ENCODE measurements at regions not wholly inside any gene's neighbourhood (a gene's known extent, or its start where the extent isn't known, plus 50 kb on each side); places are given as distances from the start of the nearest gene placed in this dataset.

DNA sequence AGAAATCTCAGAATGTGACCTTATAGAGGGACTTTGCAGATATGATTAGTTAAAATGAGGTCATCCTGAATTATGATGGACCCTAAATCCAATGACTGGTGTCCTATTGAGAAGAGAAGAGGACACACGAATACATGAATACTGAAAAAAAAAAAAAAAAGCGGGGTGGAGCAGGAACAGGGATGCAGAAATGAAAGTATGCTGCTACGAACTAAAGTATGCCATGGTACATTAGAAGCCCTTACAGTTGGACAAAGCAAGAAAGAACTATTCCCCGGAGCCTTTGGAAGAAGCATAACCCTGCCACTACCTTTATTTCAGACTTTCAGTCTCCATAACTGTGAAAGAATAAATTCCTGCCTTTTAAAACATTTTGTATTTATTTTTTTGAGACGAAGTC is 557.9 kb upstream of the NCAM2 start:
- Mint-ChIP-seq H3K36me3 (ENCODE audit: insufficient read depth, unreplicated experiment) (no peaks in the 10 kb centered on the region), H3K27me3 (ENCODE audit: insufficient read depth, unreplicated experiment) (no peaks in the 10 kb centered on the region), H3K27ac (ENCODE audit: low read depth, unreplicated experiment) (no peak overlapping the region), H3K4me3 (ENCODE audit: unreplicated experiment) (peak overlapping the region; percentile 49), H3K9me3 (ENCODE audit: unreplicated experiment) (no peaks in the 10 kb centered on the region), H3K4me1 (ENCODE audit: insufficient read depth, unreplicated experiment) (peaks cover 4% of the 10 kb centered on the region)
- no TSS peak for BruUV-seq (replicated peaks)
- no peak for DNase-seq (ENCODE audit: unreplicated experiment)
- intact Hi-C loops (cut with micrococcal nuclease): no loop called here
- ChIA-PET POLR2A (no interaction called here), CTCF (interaction anchor here (0.9 kb wide), 1 partner anchor 932 kb away, joined by 3 read pairs; no protein-coding TSS in a partner anchor)
- TF ChIP-seq, protein P1, sequence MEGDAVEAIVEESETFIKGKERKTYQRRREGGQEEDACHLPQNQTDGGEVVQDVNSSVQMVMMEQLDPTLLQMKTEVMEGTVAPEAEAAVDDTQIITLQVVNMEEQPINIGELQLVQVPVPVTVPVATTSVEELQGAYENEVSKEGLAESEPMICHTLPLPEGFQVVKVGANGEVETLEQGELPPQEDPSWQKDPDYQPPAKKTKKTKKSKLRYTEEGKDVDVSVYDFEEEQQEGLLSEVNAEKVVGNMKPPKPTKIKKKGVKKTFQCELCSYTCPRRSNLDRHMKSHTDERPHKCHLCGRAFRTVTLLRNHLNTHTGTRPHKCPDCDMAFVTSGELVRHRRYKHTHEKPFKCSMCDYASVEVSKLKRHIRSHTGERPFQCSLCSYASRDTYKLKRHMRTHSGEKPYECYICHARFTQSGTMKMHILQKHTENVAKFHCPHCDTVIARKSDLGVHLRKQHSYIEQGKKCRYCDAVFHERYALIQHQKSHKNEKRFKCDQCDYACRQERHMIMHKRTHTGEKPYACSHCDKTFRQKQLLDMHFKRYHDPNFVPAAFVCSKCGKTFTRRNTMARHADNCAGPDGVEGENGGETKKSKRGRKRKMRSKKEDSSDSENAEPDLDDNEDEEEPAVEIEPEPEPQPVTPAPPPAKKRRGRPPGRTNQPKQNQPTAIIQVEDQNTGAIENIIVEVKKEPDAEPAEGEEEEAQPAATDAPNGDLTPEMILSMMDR (IDR thresholded peaks at IDR 0.05; ENCODE audit: unreplicated experiment): no peak

DNA sequence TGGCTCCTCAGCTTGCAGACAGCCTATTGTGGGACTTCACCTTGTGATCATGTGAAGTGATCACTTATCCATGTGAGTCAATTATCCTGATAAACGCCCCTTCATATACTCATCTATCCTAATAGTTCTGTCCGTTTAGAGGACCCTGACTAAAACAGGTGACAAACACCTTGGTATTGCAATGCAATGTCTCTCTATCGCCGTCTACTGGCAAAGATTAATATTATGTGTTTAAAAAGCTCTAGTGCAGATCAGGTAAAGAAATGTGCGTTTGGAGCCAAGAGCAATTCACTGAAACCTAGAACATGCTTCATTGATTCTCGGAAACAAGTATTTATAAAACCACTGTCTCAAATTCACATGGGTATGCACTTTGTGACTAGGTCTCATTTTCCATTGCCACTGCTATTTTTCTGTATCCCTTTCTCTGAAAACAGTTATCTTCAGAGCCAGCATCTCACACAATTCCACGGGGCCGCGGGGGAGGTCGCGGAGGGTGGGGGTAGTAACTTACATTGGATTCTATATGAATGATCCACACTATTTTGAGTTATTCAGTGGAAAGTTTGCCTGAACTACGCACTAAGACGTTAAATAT is 554.6 kb upstream of the NCAM2 start:
- TF ChIP-seq, protein P1 (IDR thresholded peaks at IDR 0.05; ENCODE audit: unreplicated experiment): peak; percentile 61
- DNase-seq (ENCODE audit: unreplicated experiment): peak; percentile 44
- BruUV-seq (replicated peaks): no TSS peak
- H3K36me3 Mint-ChIP-seq (ENCODE audit: insufficient read depth, unreplicated experiment): no peaks in the 10 kb centered on the region
- no peak overlapping the region for H3K4me3 Mint-ChIP-seq (ENCODE audit: unreplicated experiment)
- H3K4me1 Mint-ChIP-seq (ENCODE audit: insufficient read depth, unreplicated experiment): peaks cover 9% of the 10 kb centered on the region
- ChIA-PET POLR2A (no interaction called here), CTCF (interaction anchor here (0.6 to 3.0 kb wide), 15 partner anchors 9 to 1038 kb away, joined by 3 to 15 read pairs (median 3); no protein-coding TSS in a partner anchor)
- no peaks in the 10 kb centered on the region for H3K27me3 Mint-ChIP-seq (ENCODE audit: insufficient read depth, unreplicated experiment)
- intact Hi-C loops (cut with micrococcal nuclease): no loop called here
- H3K27ac Mint-ChIP-seq (ENCODE audit: low read depth, unreplicated experiment): no peak overlapping the region
- no peaks in the 10 kb centered on the region for H3K9me3 Mint-ChIP-seq (ENCODE audit: unreplicated experiment)

GRCh38 chr21:20445971-20446370 is 552.2 kb upstream of the NCAM2 start:
- peaks cover 18% of the 10 kb centered on the region for H3K4me1 Mint-ChIP-seq (ENCODE audit: insufficient read depth, unreplicated experiment)
- TF ChIP-seq, protein P1 (IDR thresholded peaks at IDR 0.05; ENCODE audit: unreplicated experiment): no peak
- DNase-seq (ENCODE audit: unreplicated experiment): peak; percentile 69
- H3K4me3 Mint-ChIP-seq (ENCODE audit: unreplicated experiment): peak overlapping the region; percentile 38
- CTCF ChIA-PET: interaction anchor here (0.6 to 1.2 kb wide), 5 partner anchors 21 to 887 kb away, joined by 3 to 5 read pairs (median 4); no protein-coding TSS in a partner anchor
- intact Hi-C loops (cut with micrococcal nuclease): no loop called here
- POLR2A ChIA-PET: interaction anchor here (0.7 to 1.6 kb wide), 4 partner anchors 9 to 27 kb away, joined by 3 to 4 read pairs (median 4); no protein-coding TSS in a partner anchor
- H3K27me3 Mint-ChIP-seq (ENCODE audit: insufficient read depth, unreplicated experiment): no peaks in the 10 kb centered on the region
- no peaks in the 10 kb centered on the region for H3K9me3 Mint-ChIP-seq (ENCODE audit: unreplicated experiment)
- H3K36me3 Mint-ChIP-seq (ENCODE audit: insufficient read depth, unreplicated experiment): no peaks in the 10 kb centered on the region
- no TSS peak for BruUV-seq (replicated peaks)
- peak overlapping the region; percentile 77 for H3K27ac Mint-ChIP-seq (ENCODE audit: low read depth, unreplicated experiment)

DNA sequence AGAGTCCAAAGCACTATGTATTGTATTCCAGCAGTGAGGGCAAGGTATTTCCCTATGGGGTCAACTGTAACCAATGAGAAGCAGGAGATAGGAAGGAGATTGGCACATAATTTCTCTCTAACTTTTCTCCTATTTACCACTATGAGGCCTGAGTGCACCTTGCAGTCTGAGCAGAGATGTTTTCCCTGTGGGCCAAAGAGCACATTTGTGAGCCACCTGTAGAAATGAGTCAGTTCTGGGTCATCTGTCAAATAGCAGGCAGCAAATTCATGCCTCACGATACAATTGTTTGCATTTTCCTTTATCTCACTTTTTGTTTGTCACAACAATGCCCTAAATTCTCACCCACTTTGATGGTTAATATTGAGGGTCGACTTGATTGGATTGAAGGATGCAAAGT is 547.2 kb upstream of the NCAM2 start:
- peaks cover 7% of the 10 kb centered on the region for H3K36me3 Mint-ChIP-seq (ENCODE audit: insufficient read depth, unreplicated experiment)
- CTCF ChIA-PET: interaction anchor here (0.6 kb wide), 1 partner anchor 259 kb away, joined by 3 read pairs; no protein-coding TSS in a partner anchor
- no peaks in the 10 kb centered on the region for H3K9me3 Mint-ChIP-seq (ENCODE audit: unreplicated experiment)
- H3K4me1 Mint-ChIP-seq (ENCODE audit: insufficient read depth, unreplicated experiment): peaks cover 22% of the 10 kb centered on the region
- POLR2A ChIA-PET: interaction anchor here (0.5 kb wide), 1 partner anchor 197 kb away, joined by 3 read pairs; no protein-coding TSS in a partner anchor
- peak; percentile 78 for DNase-seq (ENCODE audit: unreplicated experiment)
- BruUV-seq (replicated peaks): no TSS peak
- intact Hi-C loops (cut with micrococcal nuclease): loop anchor here (5.0 kb wide), 1 partner anchor 431 kb away; no protein-coding TSS in a partner anchor
- H3K27me3 Mint-ChIP-seq (ENCODE audit: insufficient read depth, unreplicated experiment): no peaks in the 10 kb centered on the region
- no peak overlapping the region for H3K4me3 Mint-ChIP-seq (ENCODE audit: unreplicated experiment)
- TF ChIP-seq, protein P1 (IDR thresholded peaks at IDR 0.05; ENCODE audit: unreplicated experiment): no peak
- H3K27ac Mint-ChIP-seq (ENCODE audit: low read depth, unreplicated experiment): no peak overlapping the region
